ENCODE measurements at regions not wholly inside any gene's neighbourhood (a gene's known extent, or its start where the extent isn't known, plus 50 kb on each side); places are given as distances from the start of the nearest gene placed in this dataset.
"Not testable (repeated sequence)": the region's sequence is repeated elsewhere in the genome, so short reads cannot be mapped to it uniquely, and the experiment has no call there.

GRCh38 chr3:104347291-104347690 lies 1019.4 kb upstream of the ALCAM start:
- H3K4me3 Mint-ChIP-seq = no peak overlapping the region
- H3K4me1 Mint-ChIP-seq = peaks cover 5% of the 10 kb centered on the region
- H3K27me3 Mint-ChIP-seq (ENCODE audit: low read depth) = no peaks in the 10 kb centered on the region
- no peak for TF ChIP-seq CTCF (IDR thresholded peaks at IDR 0.05; ENCODE audit: unreplicated experiment in 3 of 3)
- no peaks in the 10 kb centered on the region for H3K36me3 Mint-ChIP-seq (ENCODE audit: low read depth)
- peak overlapping the region in 2 of 3 experiments; percentile 26 to 42 for H3K27ac Mint-ChIP-seq
- H3K9me3 Mint-ChIP-seq = no peaks in the 10 kb centered on the region

- H3K4me1 Mint-ChIP-seq = peaks cover 5% of the 10 kb centered on the region
- no peaks in the 10 kb centered on the region for H3K9me3 Mint-ChIP-seq
- TF ChIP-seq CTCF (IDR thresholded peaks at IDR 0.05; ENCODE audit: unreplicated experiment in 3 of 3) = no peak
- no peak overlapping the region for H3K27ac Mint-ChIP-seq
- H3K27me3 Mint-ChIP-seq (ENCODE audit: low read depth) = no peaks in the 10 kb centered on the region
- H3K36me3 Mint-ChIP-seq (ENCODE audit: low read depth) = no peaks in the 10 kb centered on the region
- H3K4me3 Mint-ChIP-seq = no peak overlapping the region
Observed at GRCh38 chr3:104349836-104350235, 1016.9 kb upstream of the ALCAM start.

DNA sequence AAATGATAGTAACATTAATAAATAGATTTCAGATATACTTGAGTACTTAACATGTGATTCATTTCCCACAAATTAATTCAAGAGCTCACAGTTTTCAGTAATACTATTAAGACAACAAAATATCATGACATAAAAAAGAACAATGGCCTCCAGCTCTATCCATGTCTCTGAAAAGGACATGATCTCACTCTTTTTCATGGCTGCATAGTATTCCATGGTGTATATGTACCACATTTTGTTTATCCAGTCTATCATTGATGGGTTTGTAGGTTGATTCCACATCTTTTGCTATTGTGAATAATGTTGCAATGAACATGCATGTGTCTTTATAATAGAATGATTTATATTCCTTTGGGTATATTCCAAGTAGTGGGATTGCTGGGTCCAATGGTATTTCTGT lies 1012.8 kb upstream of the ALCAM start:
- no peaks in the 10 kb centered on the region for H3K9me3 Mint-ChIP-seq
- no peak overlapping the region for H3K27ac Mint-ChIP-seq

DNA sequence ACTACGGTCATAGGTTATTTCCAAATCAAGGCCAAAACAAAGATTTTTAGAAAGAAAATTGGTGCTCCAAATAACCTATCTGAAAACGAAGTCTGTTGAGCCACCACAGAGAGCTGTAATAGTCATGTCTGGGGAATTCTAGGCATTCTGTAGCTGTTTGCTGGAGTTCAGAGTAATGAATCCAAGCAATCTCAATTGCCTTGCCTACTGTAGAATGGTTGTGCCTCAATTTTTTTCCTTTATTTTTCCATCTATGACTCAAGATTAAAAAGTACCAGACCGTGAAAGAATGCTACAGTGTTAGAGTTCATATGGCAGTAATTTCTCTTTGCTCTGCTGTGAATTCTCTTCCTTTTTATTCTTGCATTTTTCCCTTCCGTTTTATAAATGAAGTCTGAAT lies 1007.2 kb upstream of the ALCAM start:
- Mint-ChIP-seq H3K9me3 (no peaks in the 10 kb centered on the region), H3K36me3 (ENCODE audit: low read depth) (no peaks in the 10 kb centered on the region), H3K4me3 (no peak overlapping the region), H3K27ac (peak overlapping the region; percentile 4 to 66 (median 19)), H3K4me1 (peaks cover 5% of the 10 kb centered on the region), H3K27me3 (ENCODE audit: low read depth) (no peaks in the 10 kb centered on the region)
- no peak for TF ChIP-seq CTCF (IDR thresholded peaks at IDR 0.05; ENCODE audit: unreplicated experiment in 3 of 3)

More for the DNA sequence above, 1012.8 kb upstream of the ALCAM start:
- TF ChIP-seq CTCF (IDR thresholded peaks at IDR 0.05; ENCODE audit: unreplicated experiment in 3 of 3) = no peak
- H3K4me3 Mint-ChIP-seq = no peak overlapping the region
- H3K27me3 Mint-ChIP-seq (ENCODE audit: low read depth) = no peaks in the 10 kb centered on the region
- no peaks in the 10 kb centered on the region for H3K4me1 Mint-ChIP-seq
- H3K36me3 Mint-ChIP-seq (ENCODE audit: low read depth) = no peaks in the 10 kb centered on the region

DNA sequence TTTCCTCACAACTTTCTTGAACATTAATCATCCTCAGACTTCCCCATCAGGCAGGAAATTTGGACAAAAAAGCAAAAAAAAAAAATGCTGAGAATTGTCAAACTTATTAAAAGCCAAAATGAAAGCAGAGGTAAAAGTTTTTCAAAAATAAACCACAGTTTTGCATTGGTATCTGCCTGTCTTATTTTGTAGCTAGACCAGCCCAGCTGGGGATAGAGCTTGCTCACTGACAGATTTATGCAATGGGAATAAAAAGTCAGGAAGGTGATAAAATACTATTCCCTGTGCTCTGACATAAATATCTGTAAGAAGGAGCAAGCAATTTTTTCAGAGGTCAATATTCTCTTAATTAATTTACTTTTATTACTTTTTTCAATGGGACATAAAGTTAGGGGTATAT lies 1006.7 kb upstream of the ALCAM start:
- no peaks in the 10 kb centered on the region for H3K9me3 Mint-ChIP-seq
- H3K4me1 Mint-ChIP-seq = peaks cover 5% of the 10 kb centered on the region
- H3K36me3 Mint-ChIP-seq (ENCODE audit: low read depth) = no peaks in the 10 kb centered on the region
- H3K27ac Mint-ChIP-seq = peak overlapping the region in 2 of 3 experiments; percentile 19 to 66
- no peak overlapping the region for H3K4me3 Mint-ChIP-seq
- no peak for TF ChIP-seq CTCF (IDR thresholded peaks at IDR 0.05; ENCODE audit: unreplicated experiment in 3 of 3)
- no peaks in the 10 kb centered on the region for H3K27me3 Mint-ChIP-seq (ENCODE audit: low read depth)

DNA sequence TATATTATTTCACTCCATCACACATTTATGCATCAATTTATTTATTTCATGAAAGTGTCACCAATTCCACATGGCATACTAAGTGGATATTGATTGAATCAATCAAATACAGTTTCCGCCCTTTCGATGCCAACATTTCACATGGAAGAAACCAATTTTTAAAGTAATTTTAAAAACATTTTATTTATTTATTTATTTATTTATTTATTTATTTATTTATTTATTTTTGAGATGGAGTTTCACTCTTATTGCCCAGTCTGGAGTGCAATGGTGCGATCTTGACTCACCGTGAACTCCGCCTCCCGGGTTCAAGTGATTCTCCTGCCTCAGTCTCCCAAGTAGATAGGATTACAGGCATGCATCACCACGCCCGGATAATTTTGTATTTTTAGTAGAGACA lies 1005.0 kb upstream of the ALCAM start:
- H3K27me3 Mint-ChIP-seq (ENCODE audit: low read depth); H3K36me3 Mint-ChIP-seq (ENCODE audit: low read depth); H3K27ac Mint-ChIP-seq; H3K9me3 Mint-ChIP-seq; H3K4me1 Mint-ChIP-seq; H3K4me3 Mint-ChIP-seq: not testable (repeated sequence)
